ENCODE measurements at regions not wholly inside any gene's neighbourhood (a gene's known extent, or its start where the extent isn't known, plus 50 kb on each side); places are given as distances from the start of the nearest gene placed in this dataset.

GRCh38 chr20:43821795-43822194 is 92.9 kb upstream of the TOX2 start:
- TF ChIP-seq ZFX (IDR thresholded peaks at IDR 0.05), result no peak
- TF ChIP-seq, protein P1, sequence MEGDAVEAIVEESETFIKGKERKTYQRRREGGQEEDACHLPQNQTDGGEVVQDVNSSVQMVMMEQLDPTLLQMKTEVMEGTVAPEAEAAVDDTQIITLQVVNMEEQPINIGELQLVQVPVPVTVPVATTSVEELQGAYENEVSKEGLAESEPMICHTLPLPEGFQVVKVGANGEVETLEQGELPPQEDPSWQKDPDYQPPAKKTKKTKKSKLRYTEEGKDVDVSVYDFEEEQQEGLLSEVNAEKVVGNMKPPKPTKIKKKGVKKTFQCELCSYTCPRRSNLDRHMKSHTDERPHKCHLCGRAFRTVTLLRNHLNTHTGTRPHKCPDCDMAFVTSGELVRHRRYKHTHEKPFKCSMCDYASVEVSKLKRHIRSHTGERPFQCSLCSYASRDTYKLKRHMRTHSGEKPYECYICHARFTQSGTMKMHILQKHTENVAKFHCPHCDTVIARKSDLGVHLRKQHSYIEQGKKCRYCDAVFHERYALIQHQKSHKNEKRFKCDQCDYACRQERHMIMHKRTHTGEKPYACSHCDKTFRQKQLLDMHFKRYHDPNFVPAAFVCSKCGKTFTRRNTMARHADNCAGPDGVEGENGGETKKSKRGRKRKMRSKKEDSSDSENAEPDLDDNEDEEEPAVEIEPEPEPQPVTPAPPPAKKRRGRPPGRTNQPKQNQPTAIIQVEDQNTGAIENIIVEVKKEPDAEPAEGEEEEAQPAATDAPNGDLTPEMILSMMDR (conservative IDR thresholded peaks at IDR 0.05), result no peak
- H3K27ac ChIP-seq, result no peak overlapping the region

GRCh38 chr20:43820731-43821330 is 93.8 kb upstream of the TOX2 start:
- no peak overlapping the region for H3K27ac ChIP-seq
- TF ChIP-seq ZFX (IDR thresholded peaks at IDR 0.05), result no peak
- TF ChIP-seq, protein P1 (conservative IDR thresholded peaks at IDR 0.05), result no peak

DNA sequence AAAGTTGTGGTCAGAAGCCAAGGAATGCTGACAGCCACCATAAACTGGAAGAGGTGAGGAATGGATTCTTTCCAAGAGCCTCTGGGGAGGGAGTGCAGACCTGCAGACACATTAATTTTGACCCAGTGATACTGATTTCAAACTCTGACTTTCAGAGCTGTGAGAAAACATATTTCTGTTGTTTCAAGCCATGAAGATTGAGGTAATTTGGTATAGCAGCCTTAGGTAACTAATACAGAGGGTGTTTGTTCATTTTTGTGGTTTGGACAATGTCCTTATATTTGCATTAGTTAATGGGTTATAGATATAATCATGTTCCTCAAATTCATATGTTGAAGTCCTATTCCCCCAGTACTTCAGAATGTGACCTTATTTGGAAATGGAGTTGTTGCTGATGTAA is 85.4 kb upstream of the GTSF1L start:
- no peak for TF ChIP-seq ZFX (IDR thresholded peaks at IDR 0.05)
- TF ChIP-seq, protein P1 (conservative IDR thresholded peaks at IDR 0.05), result no peak

DNA sequence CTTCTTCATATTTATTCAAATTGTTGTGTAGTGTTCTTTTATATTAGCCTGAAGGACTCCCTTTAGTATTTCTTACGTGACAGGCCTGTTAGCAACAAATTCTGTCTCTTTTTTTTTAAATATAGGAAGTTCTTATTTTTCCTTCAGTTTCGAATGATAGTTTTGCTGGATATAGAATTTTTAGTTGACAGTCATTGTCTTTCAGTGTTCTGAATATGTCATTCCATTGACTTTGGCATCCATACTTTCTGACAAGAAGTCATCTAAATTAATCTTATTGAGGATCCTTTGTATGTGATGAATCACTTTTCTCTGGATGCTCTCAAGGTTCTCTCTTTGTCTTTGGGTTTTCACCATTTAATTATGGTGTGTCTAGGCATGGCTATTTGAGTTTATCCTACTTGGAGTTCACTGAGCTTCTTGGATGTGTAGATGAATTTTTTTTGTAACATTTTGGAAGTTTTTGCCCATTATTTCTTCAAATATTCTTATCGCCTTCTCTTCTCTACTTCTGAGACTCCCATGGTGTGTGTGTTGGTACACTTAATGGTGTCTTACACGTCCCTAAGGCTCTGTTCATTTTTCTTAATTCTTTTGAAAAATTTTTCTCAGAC is 82.5 kb upstream of the GTSF1L start:
- H3K27ac ChIP-seq, result no peak overlapping the region
- TF ChIP-seq, protein P1 (conservative IDR thresholded peaks at IDR 0.05), result no peak
- no peak for TF ChIP-seq ZFX (IDR thresholded peaks at IDR 0.05)

More for the DNA sequence above, 85.4 kb upstream of the GTSF1L start:
- H3K27ac ChIP-seq, result no peak overlapping the region

DNA sequence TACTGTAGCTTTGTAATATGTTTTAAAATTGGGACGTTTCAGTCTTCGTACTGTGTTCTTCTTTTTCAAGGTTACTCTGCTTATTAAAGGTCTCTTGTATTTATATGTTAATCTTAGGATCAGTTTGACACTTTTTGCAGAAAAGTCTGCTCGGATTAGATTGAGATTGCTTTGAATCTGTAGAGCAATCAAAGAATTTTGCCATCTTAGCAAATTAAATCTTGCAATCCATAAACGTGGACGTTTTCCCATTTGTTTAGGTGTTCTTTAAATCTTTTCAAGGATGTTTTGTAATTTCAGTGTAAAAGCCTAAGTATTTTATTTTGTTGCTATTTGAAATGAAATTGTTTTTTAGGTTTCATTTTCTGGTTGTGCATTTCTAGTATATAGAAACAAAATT is 78.0 kb upstream of the GTSF1L start:
- H3K27ac ChIP-seq, result no peak overlapping the region
- TF ChIP-seq, protein P1 (conservative IDR thresholded peaks at IDR 0.05), result no peak
- TF ChIP-seq ZFX (IDR thresholded peaks at IDR 0.05), result no peak

DNA sequence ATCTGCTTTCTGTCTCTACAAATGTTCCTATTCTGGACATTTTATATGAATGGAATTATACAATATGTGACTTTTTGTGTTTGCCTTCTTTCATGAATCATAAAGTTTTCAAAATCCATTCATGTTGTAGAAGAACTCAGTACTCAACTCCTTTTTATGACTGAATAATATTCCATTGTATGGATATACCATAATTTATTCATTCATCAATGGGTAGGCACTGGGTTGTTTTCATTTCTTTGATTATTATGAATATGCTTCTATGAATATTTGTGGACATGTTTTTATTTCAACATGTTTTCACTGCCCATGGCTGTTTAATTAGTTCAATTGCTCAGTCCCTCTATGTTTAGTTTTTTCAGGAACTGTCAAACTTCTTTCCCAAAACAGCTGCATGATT is 76.5 kb upstream of the GTSF1L start:
- no peak for TF ChIP-seq ZFX (IDR thresholded peaks at IDR 0.05)
- TF ChIP-seq, protein P1 (conservative IDR thresholded peaks at IDR 0.05), result no peak
- no peak overlapping the region for H3K27ac ChIP-seq

GRCh38 chr20:43800186-43800585 is 73.4 kb upstream of the GTSF1L start:
- no peak for TF ChIP-seq ZFX (IDR thresholded peaks at IDR 0.05)
- TF ChIP-seq, protein P1 (conservative IDR thresholded peaks at IDR 0.05), result no peak
- no peak overlapping the region for H3K27ac ChIP-seq

Measured in C4-2B (cell line).